ENCODE measurements at regions not wholly inside any gene's neighbourhood (a gene's known extent, or its start where the extent isn't known, plus 50 kb on each side); places are given as distances from the start of the nearest gene placed in this dataset.
A peak's percentile ranks its signal among the peaks of the same experiment; 100 is the strongest.

GRCh38 chr7:156456032-156456431, 184.5 kb upstream of the RNF32 start:
- no peak for DNase-seq (ENCODE audit: low read depth)

GRCh38 chr7:156450473-156450872, 190.1 kb upstream of the RNF32 start:
- DNase-seq (ENCODE audit: low read depth) = no peak

- DNase-seq (ENCODE audit: low read depth) = no peak
Measured at GRCh38 chr7:156448918-156449317, 191.7 kb upstream of the RNF32 start.

- DNase-seq (ENCODE audit: low read depth) = no peak
Measured at GRCh38 chr7:156446990-156447389, 193.6 kb upstream of the RNF32 start.

GRCh38 chr7:156445997-156446761, 194.4 kb upstream of the RNF32 start:
- no peak for DNase-seq (ENCODE audit: low read depth)

- no peak for DNase-seq (ENCODE audit: low read depth)
Measured at GRCh38 chr7:156442516-156442915, 198.1 kb upstream of the RNF32 start.

GRCh38 chr7:156440456-156440855, 200.1 kb upstream of the RNF32 start:
- no peak for DNase-seq (ENCODE audit: low read depth)

- no peak for DNase-seq (ENCODE audit: low read depth)
Measured at GRCh38 chr7:156438011-156438410, 202.6 kb upstream of the RNF32 start.

GRCh38 chr7:156437021-156437614, 203.5 kb upstream of the RNF32 start:
- DNase-seq (ENCODE audit: low read depth) = no peak

GRCh38 chr7:156435486-156436231, 204.9 kb upstream of the RNF32 start:
- DNase-seq (ENCODE audit: low read depth) = no peak

- no peak for DNase-seq (ENCODE audit: low read depth)
Measured at GRCh38 chr7:156434706-156435105, 205.9 kb upstream of the RNF32 start.

- DNase-seq (ENCODE audit: low read depth) = no peak
Measured at GRCh38 chr7:156432018-156432417, 208.6 kb upstream of the RNF32 start.

- no peak for DNase-seq (ENCODE audit: low read depth)
Measured at GRCh38 chr7:156430109-156430508, 210.5 kb upstream of the RNF32 start.

- DNase-seq (ENCODE audit: low read depth) = no peak
Measured at GRCh38 chr7:156429514-156429913, 211.1 kb upstream of the RNF32 start.

- peak; percentile 36 for DNase-seq (ENCODE audit: low read depth)
Measured at GRCh38 chr7:156423876-156424275, 216.7 kb upstream of the RNF32 start.

GRCh38 chr7:156420496-156420895, 220.1 kb upstream of the RNF32 start:
- no peak for DNase-seq (ENCODE audit: low read depth)

GRCh38 chr7:156419782-156420181, 220.8 kb upstream of the RNF32 start:
- no peak for DNase-seq (ENCODE audit: low read depth)

GRCh38 chr7:156402255-156402654, 238.3 kb upstream of the RNF32 start:
- DNase-seq (ENCODE audit: low read depth) = no peak

- no peak for DNase-seq (ENCODE audit: low read depth)
Measured at GRCh38 chr7:156401617-156402016, 239.0 kb upstream of the RNF32 start.

- no peak for DNase-seq (ENCODE audit: low read depth)
Measured at GRCh38 chr7:156400046-156400445, 240.5 kb upstream of the RNF32 start.

GRCh38 chr7:156397249-156397648, 243.3 kb upstream of the RNF32 start:
- no peak for DNase-seq (ENCODE audit: low read depth)

- DNase-seq (ENCODE audit: low read depth) = no peak
Measured at GRCh38 chr7:156389116-156389692, 251.4 kb upstream of the RNF32 start.

- no peak for DNase-seq (ENCODE audit: low read depth)
Measured at GRCh38 chr7:156386097-156386496, 254.5 kb upstream of the RNF32 start.
